ENCODE measurements at regions not wholly inside any gene's neighbourhood (a gene's known extent, or its start where the extent isn't known, plus 50 kb on each side); places are given as distances from the start of the nearest gene placed in this dataset.

- TF ChIP-seq CTCF (IDR thresholded peaks at IDR 0.05) (no peak), POLR2A (IDR thresholded peaks at IDR 0.05) (no peak)
- no peaks in the 10 kb centered on the region for H3K4me1 ChIP-seq (replicated peaks in 1 of 2)
- no peaks in the 10 kb centered on the region for H3K36me3 ChIP-seq (replicated peaks in 1 of 2)
- DNase-seq = no peak
- H3K4me3 ChIP-seq = no peak overlapping the region
- H3K9me3 ChIP-seq (replicated peaks in 1 of 3) = no peaks in the 10 kb centered on the region
- intact Hi-C loops (cut with DNase I) = no loop called here
- H3K27ac ChIP-seq = no peak overlapping the region
- H3K27me3 ChIP-seq = no peaks in the 10 kb centered on the region
These were observed 217.5 kb downstream of the GPD2 start for GRCh38 chr2:156653675-156654074.

- WGBS, 4 donors = 73 to 89% (median 79%) methylated on average over 2 of the region's 2 CpGs
- no peak overlapping the region for H3K27ac ChIP-seq
- H3K4me1 ChIP-seq (replicated peaks in 1 of 2) = no peaks in the 10 kb centered on the region
- intact Hi-C loops (cut with DNase I) = no loop called here
- DNase-seq = no peak
- no peak overlapping the region for H3K4me3 ChIP-seq
- H3K27me3 ChIP-seq = no peaks in the 10 kb centered on the region
- H3K36me3 ChIP-seq (replicated peaks in 1 of 2) = no peaks in the 10 kb centered on the region
- H3K9me3 ChIP-seq (replicated peaks in 1 of 3) = no peaks in the 10 kb centered on the region
- TF ChIP-seq POLR2A (IDR thresholded peaks at IDR 0.05) = no peak
- no peak for TF ChIP-seq CTCF (IDR thresholded peaks at IDR 0.05)
These were observed 221.6 kb downstream of the GPD2 start for GRCh38 chr2:156657809-156658208.

- Histone ChIP-seq H3K4me1 (replicated peaks in 1 of 2) (no peaks in the 10 kb centered on the region), H3K27me3 (no peaks in the 10 kb centered on the region), H3K4me3 (no peak overlapping the region), H3K36me3 (replicated peaks in 1 of 2) (no peaks in the 10 kb centered on the region), H3K27ac (no peak overlapping the region), H3K9me3 (replicated peaks in 1 of 3) (no peaks in the 10 kb centered on the region)
- WGBS, 4 donors = 84 to 100% (median 97%) methylated on average over 3 of the region's 3 CpGs
- no peak for DNase-seq
- intact Hi-C loops (cut with DNase I) = no loop called here
- no peak for TF ChIP-seq CTCF (IDR thresholded peaks at IDR 0.05)
These were observed 223.5 kb downstream of the GPD2 start for GRCh38 chr2:156659694-156660093.

- no peak for TF ChIP-seq CTCF (IDR thresholded peaks at IDR 0.05)
- no peak for TF ChIP-seq POLR2A (IDR thresholded peaks at IDR 0.05)
- Histone ChIP-seq H3K27ac (no peak overlapping the region), H3K9me3 (replicated peaks in 1 of 3) (no peaks in the 10 kb centered on the region), H3K4me1 (replicated peaks in 1 of 2) (no peaks in the 10 kb centered on the region), H3K36me3 (replicated peaks in 1 of 2) (no peaks in the 10 kb centered on the region), H3K4me3 (no peak overlapping the region), H3K27me3 (no peaks in the 10 kb centered on the region)
- intact Hi-C loops (cut with DNase I) = no loop called here
- no peak for DNase-seq
- WGBS, 4 donors = 81 to 91% (median 86%) methylated on average over 1 of the region's 1 CpG
These were observed 227.7 kb downstream of the GPD2 start for GRCh38 chr2:156663757-156664409.

Measured in adrenal gland (tissue), 9 donors.